SU-DHL-6 (cell line): ENCODE measurements at regions not wholly inside any gene's neighbourhood (a gene's known extent, or its start where the extent isn't known, plus 50 kb on each side); places are given as distances from the start of the nearest gene placed in this dataset.

Source experiments
- H2AFZ ChIP-seq: fragments of 200-600 bp; sonication (generic); 2 replicates; pipeline ENCODE4 v1.6.1; 2014; ENCODE audit warnings: low read depth, mild to moderate bottlenecking, moderate library complexity, mixed read lengths, antibody characterized with exemption, low read length; ENCODE audit not compliant: severe bottlenecking
- H3F3A ChIP-seq: fragments of 200-600 bp; shearing (Covaris generic); 2 replicates; pipeline ENCODE4 v1.6.0; 2016; ENCODE audit warnings: antibody characterized with exemption, mild to moderate bottlenecking; ENCODE audit not compliant: insufficient read depth
- H3K27ac ChIP-seq: fragments of 200-600 bp; sonication (generic); 2 replicates; pipeline ENCODE4 v1.5.1; 2016; ENCODE audit warnings: low read depth, mild to moderate bottlenecking, low read length, moderate library complexity, mixed read lengths
- H3K27me3 ChIP-seq: fragments of 200-600 bp; sonication (generic), shearing (Covaris generic); 2 replicates; pipeline ENCODE4 v1.6.0; 2014; ENCODE audit warnings: mild to moderate bottlenecking, low read length
- H3K36me3 ChIP-seq: fragments of 200-600 bp; sonication (generic); 2 replicates; pipeline ENCODE4 v1.6.1; 2014; ENCODE audit warnings: mild to moderate bottlenecking, low read length, mixed read lengths
- H3K4me2 ChIP-seq: fragments of 300-600, 200-600 bp; shearing (Covaris generic), sonication (generic); 2 replicates; pipeline ENCODE4 v1.6.0; 2014; ENCODE audit warnings: low read length, low read depth, mild to moderate bottlenecking; ENCODE audit not compliant: poor library complexity, severe bottlenecking
- H3K4me3 ChIP-seq: fragments of 200-600 bp; sonication (generic); 2 replicates; pipeline ENCODE4 v1.5.1; 2014; ENCODE audit warnings: antibody characterized with exemption, low read length, mild to moderate bottlenecking, mixed read lengths; ENCODE audit not compliant: insufficient read depth, poor library complexity, severe bottlenecking
- H3K79me2 ChIP-seq: fragments of 200-600 bp; sonication (generic); 2 replicates; pipeline ENCODE4 v1.6.1; 2014; ENCODE audit warnings: mild to moderate bottlenecking, low read length, moderate library complexity; ENCODE audit not compliant: insufficient read depth
- H3K9ac ChIP-seq: fragments of 200-600 bp; sonication (generic); 2 replicates; pipeline ENCODE4 v1.7.0; 2014; ENCODE audit warnings: mild to moderate bottlenecking, low read length
- H3K9me2 ChIP-seq: fragments of 200-600 bp; sonication (generic); replicated peaks from 2 replicates; pipeline ENCODE4 v1.6.1; 2014; ENCODE audit warnings: low read length; ENCODE audit not compliant: insufficient read depth
- H3K9me3 ChIP-seq: fragments of 200-600 bp; sonication (generic); 2 replicates; pipeline ENCODE4 v1.6.1; 2014; ENCODE audit warnings: low read length, mixed read lengths; ENCODE audit not compliant: insufficient read depth
- H4K20me1 ChIP-seq: fragments of 200-600 bp; sonication (generic); 2 replicates; pipeline ENCODE4 v1.6.1; 2014; ENCODE audit warnings: low read depth, mild to moderate bottlenecking, antibody characterized with exemption, low read length, moderate library complexity, mixed read lengths
- CTCF ChIP-seq: fragments of 200-600 bp; sonication (generic); IDR thresholded peaks from one replicate; pipeline ENCODE4 v1.5.1; 2017; ENCODE audit warnings: antibody characterized with exemption, mild to moderate bottlenecking, low read length, moderate library complexity; ENCODE audit not compliant: insufficient read depth, poor library complexity, severe bottlenecking
- EZH2phosphoT487 ChIP-seq: fragments of 200-600 bp; sonication (generic), shearing (Covaris generic); conservative IDR thresholded peaks from 2 replicates; pipeline ENCODE4 v1.6.1; 2018; ENCODE audit warnings: mild to moderate bottlenecking, antibody characterized with exemption, low read length, moderate library complexity, mixed read lengths

- H3F3A ChIP-seq: no peaks in the 10 kb centered on the region
- no peak overlapping the region for H3K4me3 ChIP-seq
- TF ChIP-seq EZH2phosphoT487 (no peak), CTCF (no peak)
- H2AFZ ChIP-seq: no peak overlapping the region
- no peak overlapping the region for H3K9ac ChIP-seq
- no peaks in the 10 kb centered on the region for H3K9me2 ChIP-seq
- H3K36me3 ChIP-seq: no peaks in the 10 kb centered on the region
- no peaks in the 10 kb centered on the region for H3K9me3 ChIP-seq
- H4K20me1 ChIP-seq: no peaks in the 10 kb centered on the region
- no peaks in the 10 kb centered on the region for H3K79me2 ChIP-seq
- H3K4me2 ChIP-seq: no peak overlapping the region
- H3K27ac ChIP-seq: no peak overlapping the region
- H3K27me3 ChIP-seq: no peaks in the 10 kb centered on the region
These were observed 62.8 kb downstream of the FAM241B start for GRCh38 chr10:69692891-69693290.

GRCh38 chr10:69693886-69694285 lies 63.8 kb downstream of the FAM241B start:
- Histone ChIP-seq H3K9ac (no peak overlapping the region), H3K9me3 (no peaks in the 10 kb centered on the region), H3K9me2 (no peaks in the 10 kb centered on the region), H3K36me3 (no peaks in the 10 kb centered on the region), H3K27ac (no peak overlapping the region), H2AFZ (no peak overlapping the region), H3K27me3 (no peaks in the 10 kb centered on the region), H3F3A (no peaks in the 10 kb centered on the region), H4K20me1 (no peaks in the 10 kb centered on the region), H3K79me2 (no peaks in the 10 kb centered on the region), H3K4me3 (no peak overlapping the region), H3K4me2 (no peak overlapping the region)
- no peak for TF ChIP-seq CTCF
- TF ChIP-seq EZH2phosphoT487: no peak

DNA sequence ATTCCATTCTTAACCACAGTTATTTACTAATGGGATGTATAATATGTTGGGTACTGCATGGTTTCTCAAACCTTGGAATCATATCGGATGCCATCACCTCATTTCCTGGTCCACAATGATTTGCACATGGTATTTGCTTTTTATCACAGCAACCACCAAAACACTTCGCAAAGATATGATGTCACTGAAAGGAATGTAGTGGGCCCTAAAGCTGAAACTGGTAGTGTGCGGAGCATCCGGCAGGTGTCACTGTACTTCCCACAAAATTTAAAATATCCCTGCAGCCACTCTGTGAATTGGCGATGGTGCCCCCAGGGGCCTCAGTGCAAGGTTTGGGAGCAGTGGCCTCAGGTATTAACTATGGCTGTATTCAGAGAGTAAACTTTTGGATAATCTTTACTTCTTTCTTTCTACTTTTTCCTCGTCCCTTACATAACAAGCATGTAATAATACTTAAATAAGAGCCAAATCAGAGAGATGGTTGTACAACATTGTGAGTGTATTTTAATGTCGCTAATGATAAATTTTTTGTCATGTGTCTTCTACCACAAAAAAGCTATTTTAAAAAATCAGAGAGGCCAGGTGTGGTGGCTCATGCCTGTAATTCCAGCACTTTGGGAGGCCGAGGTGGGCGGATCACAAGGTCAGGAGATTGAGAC lies 66.2 kb downstream of the FAM241B start:
- Histone ChIP-seq H3K9ac (no peak overlapping the region), H3K36me3 (no peaks in the 10 kb centered on the region), H3K9me3 (no peaks in the 10 kb centered on the region), H3K9me2 (no peaks in the 10 kb centered on the region), H3K27me3 (no peaks in the 10 kb centered on the region), H3K4me2 (no peak overlapping the region), H4K20me1 (no peaks in the 10 kb centered on the region), H3F3A (no peaks in the 10 kb centered on the region), H3K27ac (no peak overlapping the region), H2AFZ (no peak overlapping the region), H3K79me2 (no peaks in the 10 kb centered on the region), H3K4me3 (no peak overlapping the region)
- TF ChIP-seq EZH2phosphoT487 (no peak), CTCF (no peak)
